ENCODE measurements at regions not wholly inside any gene's neighbourhood (a gene's known extent, or its start where the extent isn't known, plus 50 kb on each side); places are given as distances from the start of the nearest gene placed in this dataset.
"Not testable (repeated sequence)": the region's sequence is repeated elsewhere in the genome, so short reads cannot be mapped to it uniquely, and the experiment has no call there.

- DNase-seq: no peak
Measured at GRCh38 chr16:7775072-7775488, 442.4 kb downstream of the RBFOX1 start.

GRCh38 chr16:7772722-7773121 is 440.1 kb downstream of the RBFOX1 start:
- no peak for DNase-seq

GRCh38 chr16:7769091-7769490 is 436.4 kb downstream of the RBFOX1 start:
- not testable (repeated sequence) for DNase-seq

- no peak for DNase-seq
Measured at GRCh38 chr16:7765079-7765550, 432.5 kb downstream of the RBFOX1 start.

- DNase-seq: no peak
Measured at GRCh38 chr16:7763111-7763510, 430.5 kb downstream of the RBFOX1 start.

All from midbrain (tissue), 1 donor.